Panc1 (cell line): ENCODE measurements at regions not wholly inside any gene's neighbourhood (a gene's known extent, or its start where the extent isn't known, plus 50 kb on each side); places are given as distances from the start of the nearest gene placed in this dataset.
"Not testable (repeated sequence)": the region's sequence is repeated elsewhere in the genome, so short reads cannot be mapped to it uniquely, and the experiment has no call there.

Experiments used
- REST ChIP-seq, 2 experiments: IDR thresholded peaks; 2 replicates each; pipeline ENCODE4 v1.6.1; 2011 to 2012; ENCODE audit warnings: low read depth in 2 of 2, control low read depth in 1 of 2, low read length in 1 of 2, mild to moderate bottlenecking in 1 of 2, moderate library complexity in 1 of 2; ENCODE audit not compliant: insufficient read depth in 1 of 2
- TF ChIP-seq, protein P1 (sequence below): fragments of 450-650 bp; IDR thresholded peaks from 2 replicates; pipeline ENCODE4 v1.5.1; 2017; ENCODE audit warnings: mild to moderate bottlenecking

DNA sequence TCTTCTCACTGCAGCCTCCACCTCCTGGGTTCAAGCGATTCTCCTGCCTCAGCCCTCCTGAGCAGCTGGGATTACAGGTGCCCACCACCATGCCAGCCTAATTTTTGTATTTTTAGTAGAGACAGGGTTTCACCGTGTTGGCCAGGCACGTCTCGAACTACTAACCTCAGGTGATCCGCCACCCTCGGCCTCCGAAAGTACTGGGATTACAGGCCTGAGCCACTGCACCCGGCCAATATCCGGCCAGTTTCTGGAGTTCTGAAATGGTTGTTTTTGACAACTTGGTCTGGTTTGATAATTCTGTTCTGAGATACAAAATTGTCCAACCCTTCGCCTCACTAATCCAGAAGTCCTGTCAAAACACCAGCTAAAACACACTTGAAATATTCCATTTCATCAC is 667.0 kb downstream of the BRINP3 start:
- TF ChIP-seq, protein P1, sequence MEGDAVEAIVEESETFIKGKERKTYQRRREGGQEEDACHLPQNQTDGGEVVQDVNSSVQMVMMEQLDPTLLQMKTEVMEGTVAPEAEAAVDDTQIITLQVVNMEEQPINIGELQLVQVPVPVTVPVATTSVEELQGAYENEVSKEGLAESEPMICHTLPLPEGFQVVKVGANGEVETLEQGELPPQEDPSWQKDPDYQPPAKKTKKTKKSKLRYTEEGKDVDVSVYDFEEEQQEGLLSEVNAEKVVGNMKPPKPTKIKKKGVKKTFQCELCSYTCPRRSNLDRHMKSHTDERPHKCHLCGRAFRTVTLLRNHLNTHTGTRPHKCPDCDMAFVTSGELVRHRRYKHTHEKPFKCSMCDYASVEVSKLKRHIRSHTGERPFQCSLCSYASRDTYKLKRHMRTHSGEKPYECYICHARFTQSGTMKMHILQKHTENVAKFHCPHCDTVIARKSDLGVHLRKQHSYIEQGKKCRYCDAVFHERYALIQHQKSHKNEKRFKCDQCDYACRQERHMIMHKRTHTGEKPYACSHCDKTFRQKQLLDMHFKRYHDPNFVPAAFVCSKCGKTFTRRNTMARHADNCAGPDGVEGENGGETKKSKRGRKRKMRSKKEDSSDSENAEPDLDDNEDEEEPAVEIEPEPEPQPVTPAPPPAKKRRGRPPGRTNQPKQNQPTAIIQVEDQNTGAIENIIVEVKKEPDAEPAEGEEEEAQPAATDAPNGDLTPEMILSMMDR, result not testable (repeated sequence)
- not testable (repeated sequence) for TF ChIP-seq REST (IDR thresholded peaks at IDR 0.05; ENCODE audit: insufficient read depth in 1 of 2, low read depth in 2 of 2, low read length in 1 of 2)
